ENCODE measurements at regions not wholly inside any gene's neighbourhood (a gene's known extent, or its start where the extent isn't known, plus 50 kb on each side); places are given as distances from the start of the nearest gene placed in this dataset.

DNA sequence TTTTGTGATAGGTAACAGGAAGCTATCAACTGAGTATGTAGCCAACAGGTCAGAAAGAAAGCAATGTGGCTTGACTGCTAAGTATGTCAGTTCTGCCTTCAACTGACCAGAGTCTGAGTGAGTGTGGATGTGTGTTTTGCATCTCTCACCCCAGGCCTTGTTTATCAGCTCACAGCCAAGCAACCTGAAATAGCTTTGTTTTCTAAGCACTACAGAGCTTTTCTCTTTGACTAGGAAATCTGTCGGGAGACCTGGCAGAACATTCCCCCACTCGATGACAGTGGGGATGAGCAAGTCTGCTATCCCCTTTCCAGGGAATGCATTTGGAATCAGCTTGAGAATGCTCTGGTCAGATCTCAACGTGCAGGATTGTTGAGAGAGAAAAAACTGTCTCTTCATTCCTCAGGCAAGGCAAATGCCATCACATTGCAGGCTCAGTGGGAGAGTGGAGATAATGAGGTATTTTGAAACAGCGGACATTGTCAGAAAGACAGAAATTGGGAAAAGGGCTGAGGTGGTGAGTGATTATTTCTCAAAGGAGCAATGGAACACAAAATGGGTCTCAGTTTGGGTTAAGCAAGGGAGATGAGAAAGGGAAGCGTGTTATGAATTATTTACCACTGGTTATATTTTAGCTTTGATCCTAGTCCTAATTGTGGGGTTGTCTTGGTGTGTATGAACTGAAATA, 233.8 kb upstream of the PIK3C3 start:
- Histone ChIP-seq H3K36me3 (replicated peaks in 1 of 2; ENCODE audit: control insufficient read depth in 2 of 2, insufficient read depth in 2 of 2, low read length in 2 of 2) (no peaks in the 10 kb centered on the region), H3K4me3 (ENCODE audit: low read length in 2 of 2) (no peak overlapping the region), H2BK12ac (ENCODE audit: low read length) (no peak overlapping the region), H3K9ac (ENCODE audit: low read depth, low read length, poor library complexity) (no peak overlapping the region), H2AK5ac (ENCODE audit: low read depth, low read length) (no peak overlapping the region), H3K79me1 (ENCODE audit: low read depth, low read length) (no peaks in the 10 kb centered on the region), H3K27me3 (ENCODE audit: control insufficient read depth in 3 of 3, insufficient read depth in 3 of 3, low read depth in 1 of 3, low read length in 3 of 3) (no peaks in the 10 kb centered on the region), H2BK120ac (ENCODE audit: low read depth, low read length) (no peak overlapping the region), H3K4me2 (ENCODE audit: insufficient read depth, low read length, poor library complexity, severe bottlenecking) (no peak overlapping the region), H4K91ac (ENCODE audit: low read depth, low read length, poor library complexity) (no peak overlapping the region), H3K23ac (ENCODE audit: low read depth, low read length, poor library complexity) (no peak overlapping the region), H3K4ac (ENCODE audit: low read length) (no peak overlapping the region), H4K8ac (ENCODE audit: low read depth, low read length) (no peak overlapping the region), H2BK15ac (ENCODE audit: low read length) (no peak overlapping the region), H3K18ac (ENCODE audit: low read length) (no peak overlapping the region), H2BK5ac (ENCODE audit: low read length) (no peak overlapping the region), H3K9me3 (replicated peaks in 1 of 2; ENCODE audit: control insufficient read depth in 2 of 2, insufficient read depth in 1 of 2, low read depth in 1 of 2, low read length in 2 of 2) (no peaks in the 10 kb centered on the region), H3K14ac (ENCODE audit: low read length) (no peak overlapping the region), H2AFZ (ENCODE audit: low read length) (peak overlapping the region; percentile 74), H3K27ac (replicated peaks; ENCODE audit: low read length) (peak overlapping the region; percentile 72), H3K4me1 (ENCODE audit: control insufficient read depth in 2 of 2, insufficient read depth in 1 of 2, low read depth in 1 of 2, low read length in 2 of 2) (peaks cover 6 to 7% of the 10 kb centered on the region in 2 donors)
- no CpG with 5 or more reads among the region's 5 CpGs for WGBS, 2 donors (ENCODE audit: extremely low coverage in 2 of 2, insufficient read length in 2 of 2, insufficient replicate concordance in 1 of 2)
- peak; percentile 27 for DNase-seq (ENCODE audit: low spot score)

DNA sequence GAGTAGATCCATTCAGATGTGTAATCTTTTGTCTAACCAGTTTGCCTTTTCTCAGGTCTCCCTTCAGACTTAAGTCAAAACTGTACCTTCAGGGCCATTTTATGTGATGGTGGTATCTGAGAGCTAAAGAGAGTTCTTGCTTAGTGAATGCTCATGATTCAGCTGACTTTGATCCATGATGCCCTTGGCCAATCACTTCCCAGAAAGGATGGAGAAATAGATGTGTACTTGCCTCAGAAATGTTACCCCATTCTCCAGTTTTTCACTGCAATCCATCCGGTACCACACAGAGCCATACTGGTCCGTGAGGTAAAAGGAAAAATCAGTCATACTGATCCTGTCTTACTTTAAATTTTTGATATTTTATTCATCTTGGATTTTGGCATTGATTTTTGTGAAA, 234.8 kb upstream of the PIK3C3 start:
- Histone ChIP-seq H3K14ac (ENCODE audit: low read length) (no peak overlapping the region), H3K4me3 (ENCODE audit: low read length in 2 of 2) (no peak overlapping the region), H3K4me2 (ENCODE audit: insufficient read depth, low read length, poor library complexity, severe bottlenecking) (no peak overlapping the region), H2BK12ac (ENCODE audit: low read length) (no peak overlapping the region), H4K8ac (ENCODE audit: low read depth, low read length) (no peak overlapping the region), H3K9ac (ENCODE audit: low read depth, low read length, poor library complexity) (no peak overlapping the region), H3K79me1 (ENCODE audit: low read depth, low read length) (no peaks in the 10 kb centered on the region), H3K23ac (ENCODE audit: low read depth, low read length, poor library complexity) (no peak overlapping the region), H3K18ac (ENCODE audit: low read length) (no peak overlapping the region), H2BK15ac (ENCODE audit: low read length) (no peak overlapping the region), H3K27ac (replicated peaks; ENCODE audit: low read length) (no peak overlapping the region), H3K36me3 (replicated peaks in 1 of 2; ENCODE audit: control insufficient read depth in 2 of 2, insufficient read depth in 2 of 2, low read length in 2 of 2) (no peaks in the 10 kb centered on the region), H3K27me3 (ENCODE audit: control insufficient read depth in 3 of 3, insufficient read depth in 3 of 3, low read depth in 1 of 3, low read length in 3 of 3) (no peaks in the 10 kb centered on the region), H2AK5ac (ENCODE audit: low read depth, low read length) (no peak overlapping the region), H3K4me1 (ENCODE audit: control insufficient read depth in 2 of 2, insufficient read depth in 1 of 2, low read depth in 1 of 2, low read length in 2 of 2) (peaks cover 10% of the 10 kb centered on the region in 2 donors), H2BK120ac (ENCODE audit: low read depth, low read length) (no peak overlapping the region), H2BK5ac (ENCODE audit: low read length) (no peak overlapping the region), H3K9me3 (replicated peaks in 1 of 2; ENCODE audit: control insufficient read depth in 2 of 2, insufficient read depth in 1 of 2, low read depth in 1 of 2, low read length in 2 of 2) (no peaks in the 10 kb centered on the region), H2AFZ (ENCODE audit: low read length) (no peak overlapping the region), H3K4ac (ENCODE audit: low read length) (no peak overlapping the region), H4K91ac (ENCODE audit: low read depth, low read length, poor library complexity) (no peak overlapping the region)
- no CpG with 5 or more reads among the region's 2 CpGs for WGBS, 2 donors (ENCODE audit: extremely low coverage in 2 of 2, insufficient read length in 2 of 2, insufficient replicate concordance in 1 of 2)
- DNase-seq (ENCODE audit: low spot score), result no peak

DNA sequence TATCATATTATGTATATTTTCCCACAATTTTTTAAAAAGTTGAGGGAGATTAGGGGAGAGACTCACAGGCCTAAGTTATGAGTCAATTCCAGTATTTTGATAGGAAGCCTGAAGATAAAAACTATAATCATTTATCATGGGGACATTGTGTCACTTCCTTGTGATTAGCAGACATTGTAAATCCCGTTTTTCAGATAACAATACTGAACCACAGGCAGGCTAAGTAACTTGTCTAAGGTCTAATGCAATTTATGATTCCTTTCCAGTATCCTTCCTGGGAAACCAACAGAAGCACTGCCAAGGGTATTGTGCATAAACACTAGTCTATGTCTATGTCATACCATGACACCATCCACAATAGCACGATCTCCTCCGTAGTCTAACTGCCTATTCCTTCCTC, 235.2 kb upstream of the PIK3C3 start:
- H4K8ac ChIP-seq (ENCODE audit: low read depth, low read length), result no peak overlapping the region
- H3K18ac ChIP-seq (ENCODE audit: low read length), result no peak overlapping the region
- H3K36me3 ChIP-seq (replicated peaks in 1 of 2; ENCODE audit: control insufficient read depth in 2 of 2, insufficient read depth in 2 of 2, low read length in 2 of 2), result no peaks in the 10 kb centered on the region
- no peak overlapping the region for H3K9ac ChIP-seq (ENCODE audit: low read depth, low read length, poor library complexity)
- H2BK5ac ChIP-seq (ENCODE audit: low read length), result no peak overlapping the region
- no peak overlapping the region for H3K4me2 ChIP-seq (ENCODE audit: insufficient read depth, low read length, poor library complexity, severe bottlenecking)
- no peak overlapping the region for H2BK12ac ChIP-seq (ENCODE audit: low read length)
- no peak overlapping the region for H3K23ac ChIP-seq (ENCODE audit: low read depth, low read length, poor library complexity)
- peaks cover 11 to 12% of the 10 kb centered on the region in 2 donors for H3K4me1 ChIP-seq (ENCODE audit: control insufficient read depth in 2 of 2, insufficient read depth in 1 of 2, low read depth in 1 of 2, low read length in 2 of 2)
- H2AK5ac ChIP-seq (ENCODE audit: low read depth, low read length), result no peak overlapping the region
- H3K4me3 ChIP-seq (ENCODE audit: low read length in 2 of 2), result no peak overlapping the region
- H3K79me1 ChIP-seq (ENCODE audit: low read depth, low read length), result no peaks in the 10 kb centered on the region
- no peak overlapping the region for H4K91ac ChIP-seq (ENCODE audit: low read depth, low read length, poor library complexity)
- no peak overlapping the region for H3K27ac ChIP-seq (replicated peaks; ENCODE audit: low read length)
- H2BK120ac ChIP-seq (ENCODE audit: low read depth, low read length), result no peak overlapping the region
- H3K14ac ChIP-seq (ENCODE audit: low read length), result no peak overlapping the region
- no peaks in the 10 kb centered on the region for H3K9me3 ChIP-seq (replicated peaks in 1 of 2; ENCODE audit: control insufficient read depth in 2 of 2, insufficient read depth in 1 of 2, low read depth in 1 of 2, low read length in 2 of 2)
- DNase-seq (ENCODE audit: low spot score), result no peak
- no CpG with 5 or more reads among the region's 3 CpGs for WGBS, 2 donors (ENCODE audit: extremely low coverage in 2 of 2, insufficient read length in 2 of 2, insufficient replicate concordance in 1 of 2)
- no peak overlapping the region for H2AFZ ChIP-seq (ENCODE audit: low read length)
- H3K4ac ChIP-seq (ENCODE audit: low read length), result no peak overlapping the region
- H2BK15ac ChIP-seq (ENCODE audit: low read length), result no peak overlapping the region
- H3K27me3 ChIP-seq (ENCODE audit: control insufficient read depth in 3 of 3, insufficient read depth in 3 of 3, low read depth in 1 of 3, low read length in 3 of 3), result no peaks in the 10 kb centered on the region

DNA sequence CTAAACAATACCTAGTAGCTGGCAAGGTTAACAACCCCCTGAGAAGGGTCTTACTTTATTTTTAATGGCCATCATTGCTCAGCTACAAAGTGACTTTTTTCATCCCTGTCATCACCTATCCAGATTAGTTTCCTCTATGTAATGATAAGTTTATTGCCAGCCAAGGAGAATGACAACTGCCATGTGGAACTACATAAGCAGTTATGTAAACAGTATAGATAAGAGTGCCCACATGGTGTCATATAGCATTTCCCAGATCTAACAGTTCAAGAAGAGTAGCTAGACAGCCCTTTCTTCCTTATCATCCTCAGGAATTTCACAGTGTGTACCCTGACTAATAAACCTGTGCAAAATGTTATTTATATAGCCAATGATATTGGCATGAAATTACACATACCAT, 240.2 kb upstream of the PIK3C3 start:
- Histone ChIP-seq H3K27me3 (ENCODE audit: control insufficient read depth in 3 of 3, insufficient read depth in 3 of 3, low read depth in 1 of 3, low read length in 3 of 3) (no peaks in the 10 kb centered on the region), H3K4me1 (ENCODE audit: control insufficient read depth in 2 of 2, insufficient read depth in 1 of 2, low read depth in 1 of 2, low read length in 2 of 2) (peaks cover 7 to 8% of the 10 kb centered on the region in 2 donors), H2BK15ac (ENCODE audit: low read length) (no peak overlapping the region), H2BK5ac (ENCODE audit: low read length) (no peak overlapping the region), H3K9me3 (replicated peaks in 1 of 2; ENCODE audit: control insufficient read depth in 2 of 2, insufficient read depth in 1 of 2, low read depth in 1 of 2, low read length in 2 of 2) (no peaks in the 10 kb centered on the region), H3K4ac (ENCODE audit: low read length) (no peak overlapping the region), H2AK5ac (ENCODE audit: low read depth, low read length) (no peak overlapping the region), H3K4me3 (ENCODE audit: low read length in 2 of 2) (no peak overlapping the region), H3K4me2 (ENCODE audit: insufficient read depth, low read length, poor library complexity, severe bottlenecking) (no peak overlapping the region), H3K27ac (replicated peaks; ENCODE audit: low read length) (no peak overlapping the region), H2BK120ac (ENCODE audit: low read depth, low read length) (no peak overlapping the region), H3K79me1 (ENCODE audit: low read depth, low read length) (no peaks in the 10 kb centered on the region), H3K14ac (ENCODE audit: low read length) (no peak overlapping the region), H3K36me3 (replicated peaks in 1 of 2; ENCODE audit: control insufficient read depth in 2 of 2, insufficient read depth in 2 of 2, low read length in 2 of 2) (no peaks in the 10 kb centered on the region), H4K91ac (ENCODE audit: low read depth, low read length, poor library complexity) (no peak overlapping the region), H3K9ac (ENCODE audit: low read depth, low read length, poor library complexity) (no peak overlapping the region), H2AFZ (ENCODE audit: low read length) (no peak overlapping the region), H4K8ac (ENCODE audit: low read depth, low read length) (no peak overlapping the region), H3K23ac (ENCODE audit: low read depth, low read length, poor library complexity) (no peak overlapping the region), H3K18ac (ENCODE audit: low read length) (no peak overlapping the region), H2BK12ac (ENCODE audit: low read length) (no peak overlapping the region)
- no peak for DNase-seq (ENCODE audit: low spot score)

Measured in neuronal stem cell (in vitro differentiated cells).